Sigmoid colon (tissue), 4 donors: ENCODE measurements at regions not wholly inside any gene's neighbourhood (a gene's known extent, or its start where the extent isn't known, plus 50 kb on each side); places are given as distances from the start of the nearest gene placed in this dataset.

Experiments
- CTCF ChIP-seq, 4 experiments: fragments of 450-650 bp in 3 of 4; fragments of 200-600 bp in 1 of 4; IDR thresholded peaks; one replicate each; pipeline ENCODE4 v1.5.1; 2016 to 2019; ENCODE audit warnings: antibody characterized with exemption in 4 of 4, mild to moderate bottlenecking in 3 of 4, moderate library complexity in 2 of 4
- EP300 ChIP-seq, 4 donors: sonication (generic); formaldehyde crosslinking; IDR thresholded peaks; one replicate each; pipeline ENCODE4 v1.6.1; 2017; ENCODE audit warnings: antibody characterized with exemption in 4 of 4
- POLR2A ChIP-seq, 2 donors: fragments of 450-650 bp; IDR thresholded peaks; one replicate each; pipeline ENCODE4 v1.6.1; 2016; ENCODE audit warnings: antibody characterized with exemption in 2 of 2, mild to moderate bottlenecking in 2 of 2, moderate library complexity in 2 of 2

GRCh38 chr3:25056036-25056755, 371.9 kb upstream of the RARB start:
- TF ChIP-seq CTCF (IDR thresholded peaks at IDR 0.05) (no peak), POLR2A (IDR thresholded peaks at IDR 0.05) (no peak), EP300 (IDR thresholded peaks at IDR 0.05) (no peak)
